ENCODE measurements at regions not wholly inside any gene's neighbourhood (a gene's known extent, or its start where the extent isn't known, plus 50 kb on each side); places are given as distances from the start of the nearest gene placed in this dataset.

DNA sequence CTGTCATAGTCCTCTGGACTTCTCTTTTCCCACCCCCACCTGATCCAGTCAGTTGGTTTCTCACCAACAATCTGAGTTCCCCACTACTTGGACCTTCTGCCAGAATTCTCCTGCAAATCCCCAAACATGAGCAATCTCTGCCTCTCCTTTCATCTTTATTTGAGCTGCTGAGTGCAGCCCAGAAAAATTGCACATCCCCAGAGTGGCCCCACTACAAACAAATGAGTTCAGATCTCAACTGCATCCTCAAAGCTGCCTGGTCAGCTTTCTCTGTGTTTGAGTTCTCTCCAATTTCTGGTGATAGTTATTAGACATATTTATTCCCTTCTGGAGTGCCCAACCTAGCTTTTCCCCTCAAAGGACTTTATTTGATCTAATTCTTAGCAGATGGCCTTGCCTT, 102.2 kb downstream of the PSAT1 start:
- peaks cover 14 to 19% of the 10 kb centered on the region in 2 donors for H3K9me3 ChIP-seq (replicated peaks in 1 of 2; ENCODE audit: control insufficient read depth in 1 of 2, insufficient read depth in 1 of 2, low read length in 2 of 2)
- TF ChIP-seq, protein P1, sequence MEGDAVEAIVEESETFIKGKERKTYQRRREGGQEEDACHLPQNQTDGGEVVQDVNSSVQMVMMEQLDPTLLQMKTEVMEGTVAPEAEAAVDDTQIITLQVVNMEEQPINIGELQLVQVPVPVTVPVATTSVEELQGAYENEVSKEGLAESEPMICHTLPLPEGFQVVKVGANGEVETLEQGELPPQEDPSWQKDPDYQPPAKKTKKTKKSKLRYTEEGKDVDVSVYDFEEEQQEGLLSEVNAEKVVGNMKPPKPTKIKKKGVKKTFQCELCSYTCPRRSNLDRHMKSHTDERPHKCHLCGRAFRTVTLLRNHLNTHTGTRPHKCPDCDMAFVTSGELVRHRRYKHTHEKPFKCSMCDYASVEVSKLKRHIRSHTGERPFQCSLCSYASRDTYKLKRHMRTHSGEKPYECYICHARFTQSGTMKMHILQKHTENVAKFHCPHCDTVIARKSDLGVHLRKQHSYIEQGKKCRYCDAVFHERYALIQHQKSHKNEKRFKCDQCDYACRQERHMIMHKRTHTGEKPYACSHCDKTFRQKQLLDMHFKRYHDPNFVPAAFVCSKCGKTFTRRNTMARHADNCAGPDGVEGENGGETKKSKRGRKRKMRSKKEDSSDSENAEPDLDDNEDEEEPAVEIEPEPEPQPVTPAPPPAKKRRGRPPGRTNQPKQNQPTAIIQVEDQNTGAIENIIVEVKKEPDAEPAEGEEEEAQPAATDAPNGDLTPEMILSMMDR (IDR thresholded peaks at IDR 0.05): no peak
- H4K20me1 ChIP-seq (ENCODE audit: insufficient read depth, low read length): no peaks in the 10 kb centered on the region
- no peaks in the 10 kb centered on the region for H3K36me3 ChIP-seq (replicated peaks in 1 of 2; ENCODE audit: control insufficient read depth in 1 of 2, insufficient read depth in 2 of 2, low read length in 2 of 2)
- no peak overlapping the region for H2AFZ ChIP-seq (ENCODE audit: insufficient read depth, low read depth, low read length, poor library complexity, severe bottlenecking)
- H3K4me3 ChIP-seq (replicated peaks in 1 of 3; ENCODE audit: low read depth in 2 of 3, low read length in 3 of 3): no peak overlapping the region
- no peak overlapping the region for H3K27ac ChIP-seq (ENCODE audit: low read depth in 1 of 2, low read length in 2 of 2)
- no peak overlapping the region for H3K9ac ChIP-seq (ENCODE audit: insufficient read depth, low read length, poor library complexity, severe bottlenecking)
- no peaks in the 10 kb centered on the region for H3K4me1 ChIP-seq (ENCODE audit: control insufficient read depth in 1 of 2, insufficient read depth in 2 of 2, low read length in 2 of 2)
- Mint-ChIP-seq H3K4me1 (no peaks in the 10 kb centered on the region), H3K4me3 (no peak overlapping the region), H3K9me3 (peaks cover 4 to 21% (median 16%) of the 10 kb centered on the region in 7 donors), H3K36me3 (peaks cover 0 to 3% of the 10 kb centered on the region in 2 donors), H3K27ac (no peak overlapping the region), H3K27me3 (ENCODE audit: low read depth in 3 of 3) (peaks cover 0 to 1% (median 0%) of the 10 kb centered on the region in 3 donors)
- no peak overlapping the region for H3K4me2 ChIP-seq (replicated peaks; ENCODE audit: extremely low read depth, low read length, poor library complexity, severe bottlenecking)
- intact Hi-C loops (cut with micrococcal nuclease): no loop called here
- H3K27me3 ChIP-seq (ENCODE audit: control insufficient read depth in 2 of 2, insufficient read depth in 2 of 2, low read length in 2 of 2): no peaks in the 10 kb centered on the region
- no peak for DNase-seq
- no peaks in the 10 kb centered on the region for H3K79me2 ChIP-seq (ENCODE audit: insufficient read depth, low read length)

DNA sequence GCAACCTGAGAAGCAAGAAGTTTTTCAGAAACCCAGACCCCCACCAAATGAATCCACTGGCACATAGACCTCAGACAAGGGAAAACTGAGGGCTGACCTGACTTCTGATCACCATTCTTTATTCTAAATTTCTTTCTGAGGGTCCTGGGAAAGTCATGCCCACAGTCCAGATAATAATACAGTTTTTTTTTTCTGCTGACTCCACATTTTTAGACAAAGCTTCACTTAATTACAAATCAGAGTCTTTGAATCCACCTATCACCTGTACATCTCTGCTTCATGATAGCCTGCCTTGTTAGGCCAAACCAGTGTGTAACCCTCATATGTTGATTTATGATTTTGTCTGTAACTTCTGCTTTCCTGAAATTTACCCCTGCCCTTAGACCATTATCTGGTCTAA, 103.6 kb downstream of the PSAT1 start:
- no peaks in the 10 kb centered on the region for H3K36me3 Mint-ChIP-seq
- TF ChIP-seq, protein P1 (IDR thresholded peaks at IDR 0.05): no peak
- peaks cover under 1% of the 10 kb centered on the region for H3K4me1 Mint-ChIP-seq
- no peak overlapping the region for H2AFZ ChIP-seq (ENCODE audit: insufficient read depth, low read depth, low read length, poor library complexity, severe bottlenecking)
- no peak overlapping the region for H3K27ac ChIP-seq (ENCODE audit: low read depth in 1 of 2, low read length in 2 of 2)
- H3K4me1 ChIP-seq (ENCODE audit: control insufficient read depth in 1 of 2, insufficient read depth in 2 of 2, low read length in 2 of 2): no peaks in the 10 kb centered on the region
- H3K36me3 ChIP-seq (replicated peaks in 1 of 2; ENCODE audit: control insufficient read depth in 1 of 2, insufficient read depth in 2 of 2, low read length in 2 of 2): no peaks in the 10 kb centered on the region
- H3K4me3 Mint-ChIP-seq: no peak overlapping the region
- no peak overlapping the region for H3K4me2 ChIP-seq (replicated peaks; ENCODE audit: extremely low read depth, low read length, poor library complexity, severe bottlenecking)
- intact Hi-C loops (cut with micrococcal nuclease): no loop called here
- no peak overlapping the region for H3K27ac Mint-ChIP-seq
- peaks cover 0 to 1% (median 0%) of the 10 kb centered on the region in 3 donors for H3K27me3 Mint-ChIP-seq (ENCODE audit: low read depth in 3 of 3)
- H3K27me3 ChIP-seq (ENCODE audit: control insufficient read depth in 2 of 2, insufficient read depth in 2 of 2, low read length in 2 of 2): no peaks in the 10 kb centered on the region
- peaks cover 0 to 9% (median 4%) of the 10 kb centered on the region in 7 donors for H3K9me3 Mint-ChIP-seq
- no peak overlapping the region for H3K9ac ChIP-seq (ENCODE audit: insufficient read depth, low read length, poor library complexity, severe bottlenecking)
- peaks cover 4 to 7% of the 10 kb centered on the region in 2 donors for H3K9me3 ChIP-seq (replicated peaks in 1 of 2; ENCODE audit: control insufficient read depth in 1 of 2, insufficient read depth in 1 of 2, low read length in 2 of 2)
- no peaks in the 10 kb centered on the region for H4K20me1 ChIP-seq (ENCODE audit: insufficient read depth, low read length)
- DNase-seq: no peak
- no peaks in the 10 kb centered on the region for H3K79me2 ChIP-seq (ENCODE audit: insufficient read depth, low read length)
- H3K4me3 ChIP-seq (replicated peaks in 1 of 3; ENCODE audit: low read depth in 2 of 3, low read length in 3 of 3): no peak overlapping the region

Data from CD14-positive monocyte (primary cell).